HG02678 (cell line): ENCODE measurements at regions not wholly inside any gene's neighbourhood (a gene's known extent, or its start where the extent isn't known, plus 50 kb on each side); places are given as distances from the start of the nearest gene placed in this dataset.
"Not testable (repeated sequence)": the region's sequence is repeated elsewhere in the genome, so short reads cannot be mapped to it uniquely, and the experiment has no call there.

ENCODE experiments used
- ATAC-seq: cut with Tn5 transposase; IDR thresholded peaks from one replicate; pipeline ENCODE4 v1.9.1; 2021; ENCODE audit warnings: mild to moderate bottlenecking, moderate library complexity; ENCODE audit not compliant: unreplicated experiment

GRCh38 chr16:73426433-73427160, 378.7 kb upstream of the ZFHX3 start:
- ATAC-seq, result no peak

GRCh38 chr16:73420676-73421075, 372.7 kb upstream of the ZFHX3 start:
- ATAC-seq, result no peak

GRCh38 chr16:73420244-73420643, 372.3 kb upstream of the ZFHX3 start:
- no peak for ATAC-seq

- ATAC-seq, result no peak
Measured at GRCh38 chr16:73418691-73419090, 370.8 kb upstream of the ZFHX3 start.

GRCh38 chr16:73418051-73418450, 370.1 kb upstream of the ZFHX3 start:
- ATAC-seq, result no peak

- ATAC-seq, result no peak
Measured at GRCh38 chr16:73415286-73415685, 367.4 kb upstream of the ZFHX3 start.

GRCh38 chr16:73414638-73415037, 366.7 kb upstream of the ZFHX3 start:
- no peak for ATAC-seq

GRCh38 chr16:73413830-73414190, 365.9 kb upstream of the ZFHX3 start:
- ATAC-seq, result no peak

GRCh38 chr16:73413091-73413829, 365.3 kb upstream of the ZFHX3 start:
- ATAC-seq, result no peak

GRCh38 chr16:73412416-73412815, 364.5 kb upstream of the ZFHX3 start:
- ATAC-seq, result no peak

- no peak for ATAC-seq
Measured at GRCh38 chr16:73408716-73409115, 360.8 kb upstream of the ZFHX3 start.

- ATAC-seq, result no peak
Measured at GRCh38 chr16:73408311-73408710, 360.4 kb upstream of the ZFHX3 start.

GRCh38 chr16:73405851-73406250, 357.9 kb upstream of the ZFHX3 start:
- no peak for ATAC-seq

- ATAC-seq, result no peak
Measured at GRCh38 chr16:73404001-73404400, 356.1 kb upstream of the ZFHX3 start.

GRCh38 chr16:73403291-73403690, 355.4 kb upstream of the ZFHX3 start:
- ATAC-seq, result no peak

GRCh38 chr16:73400951-73401350, 353.0 kb upstream of the ZFHX3 start:
- ATAC-seq, result no peak

- no peak for ATAC-seq
Measured at GRCh38 chr16:73399997-73400396, 352.1 kb upstream of the ZFHX3 start.

GRCh38 chr16:73399486-73399885, 351.6 kb upstream of the ZFHX3 start:
- ATAC-seq, result no peak

GRCh38 chr16:73398604-73399003, 350.7 kb upstream of the ZFHX3 start:
- not testable (repeated sequence) for ATAC-seq

GRCh38 chr16:73396556-73396955, 348.6 kb upstream of the ZFHX3 start:
- no peak for ATAC-seq

- no peak for ATAC-seq
Measured at GRCh38 chr16:73390936-73391335, 343.0 kb upstream of the ZFHX3 start.

- ATAC-seq, result no peak
Measured at GRCh38 chr16:73390491-73390890, 342.6 kb upstream of the ZFHX3 start.

- no peak for ATAC-seq
Measured at GRCh38 chr16:73389085-73389484, 341.2 kb upstream of the ZFHX3 start.
